Coronary artery (tissue), 2 donors: ENCODE measurements at regions not wholly inside any gene's neighbourhood (a gene's known extent, or its start where the extent isn't known, plus 50 kb on each side); places are given as distances from the start of the nearest gene placed in this dataset.

Source experiments
- DNase-seq: peaks from one replicate; pipeline ENCODE4 v3.0.0-alpha.2; 2017; ENCODE audit warnings: low spot score
- H3K27ac ChIP-seq, 2 donors: fragments of 200-600 bp; sonication (generic); one replicate each; pipeline ENCODE4 v1.5.1; 2016 to 2019
- H3K4me3 ChIP-seq: fragments of 200-600 bp; sonication (generic); 2 replicates; pipeline ENCODE4 v1.5.1; 2016; ENCODE audit warnings: mild to moderate bottlenecking, moderate library complexity
- TF ChIP-seq, protein P1 (sequence below): fragments of 200-600 bp; sonication (generic); IDR thresholded peaks from one replicate; pipeline ENCODE4 v1.5.1; 2019; ENCODE audit warnings: antibody characterized with exemption

DNA sequence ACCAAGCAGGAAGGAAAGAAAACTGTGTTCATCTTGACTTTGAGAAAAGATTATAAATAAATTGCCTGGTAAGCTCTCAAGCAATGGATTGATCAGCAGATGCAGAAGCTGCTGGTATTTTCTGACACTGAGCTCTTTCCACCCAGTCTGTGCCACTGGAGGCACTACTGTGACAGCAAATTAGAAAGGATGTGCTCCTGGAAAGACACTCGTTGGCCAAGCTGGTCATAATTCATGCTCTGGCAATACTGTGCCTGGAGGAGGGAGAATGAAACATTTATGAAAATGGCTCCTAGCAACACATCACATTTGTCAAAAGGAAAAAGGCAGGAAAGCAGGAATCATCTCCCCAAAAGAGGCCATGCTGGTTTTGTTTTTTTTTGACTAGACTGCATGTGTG is 84.2 kb downstream of the CAVIN4 start:
- no peak for DNase-seq
- Histone ChIP-seq H3K4me3 (no peak overlapping the region), H3K27ac (no peak overlapping the region)
- TF ChIP-seq, protein P1, sequence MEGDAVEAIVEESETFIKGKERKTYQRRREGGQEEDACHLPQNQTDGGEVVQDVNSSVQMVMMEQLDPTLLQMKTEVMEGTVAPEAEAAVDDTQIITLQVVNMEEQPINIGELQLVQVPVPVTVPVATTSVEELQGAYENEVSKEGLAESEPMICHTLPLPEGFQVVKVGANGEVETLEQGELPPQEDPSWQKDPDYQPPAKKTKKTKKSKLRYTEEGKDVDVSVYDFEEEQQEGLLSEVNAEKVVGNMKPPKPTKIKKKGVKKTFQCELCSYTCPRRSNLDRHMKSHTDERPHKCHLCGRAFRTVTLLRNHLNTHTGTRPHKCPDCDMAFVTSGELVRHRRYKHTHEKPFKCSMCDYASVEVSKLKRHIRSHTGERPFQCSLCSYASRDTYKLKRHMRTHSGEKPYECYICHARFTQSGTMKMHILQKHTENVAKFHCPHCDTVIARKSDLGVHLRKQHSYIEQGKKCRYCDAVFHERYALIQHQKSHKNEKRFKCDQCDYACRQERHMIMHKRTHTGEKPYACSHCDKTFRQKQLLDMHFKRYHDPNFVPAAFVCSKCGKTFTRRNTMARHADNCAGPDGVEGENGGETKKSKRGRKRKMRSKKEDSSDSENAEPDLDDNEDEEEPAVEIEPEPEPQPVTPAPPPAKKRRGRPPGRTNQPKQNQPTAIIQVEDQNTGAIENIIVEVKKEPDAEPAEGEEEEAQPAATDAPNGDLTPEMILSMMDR: no peak

DNA sequence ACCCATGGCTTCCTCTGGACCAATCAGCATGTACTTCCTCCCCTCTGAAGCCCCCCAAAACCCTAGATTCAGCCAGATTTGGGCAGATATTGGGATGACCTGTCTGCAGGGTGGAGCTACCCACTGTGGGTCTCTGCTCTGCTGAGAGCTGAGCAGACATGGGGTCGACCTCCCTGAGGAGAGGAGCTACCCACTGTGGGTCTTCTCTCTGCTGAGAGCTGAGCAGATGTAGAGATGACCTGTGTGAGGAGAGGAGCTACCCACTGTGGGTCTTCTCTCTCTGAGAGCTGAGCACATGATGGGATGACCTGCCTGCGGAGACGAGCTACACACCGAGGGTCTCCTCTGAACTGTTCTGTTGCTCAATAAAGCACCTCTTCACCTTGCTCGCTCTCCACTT is 89.6 kb downstream of the CAVIN4 start:
- Histone ChIP-seq H3K27ac (no peak overlapping the region), H3K4me3 (no peak overlapping the region)
- DNase-seq: no peak
- TF ChIP-seq, protein P1: no peak

DNA sequence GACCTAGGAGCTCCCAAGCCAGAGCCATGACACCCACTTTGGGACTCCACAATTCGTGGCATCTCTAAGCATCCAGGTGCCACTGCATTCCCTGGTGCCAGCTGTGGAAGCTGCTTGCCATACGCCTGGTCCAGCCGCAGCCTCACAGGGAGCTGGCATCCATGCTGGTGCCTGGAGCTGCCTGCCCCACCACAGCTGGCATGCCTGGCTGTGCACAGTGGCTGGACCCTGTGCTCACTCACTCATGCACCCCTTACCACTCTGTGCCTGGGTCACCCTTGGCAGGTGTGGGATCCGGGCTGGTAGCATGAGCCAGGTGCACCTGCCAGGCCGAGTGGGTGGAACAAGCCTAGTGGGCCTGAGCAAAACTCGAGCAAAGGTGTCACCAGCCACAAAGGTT is 90.1 kb downstream of the CAVIN4 start:
- H3K27ac ChIP-seq: no peak overlapping the region
- no peak for DNase-seq
- TF ChIP-seq, protein P1: no peak
- no peak overlapping the region for H3K4me3 ChIP-seq

DNA sequence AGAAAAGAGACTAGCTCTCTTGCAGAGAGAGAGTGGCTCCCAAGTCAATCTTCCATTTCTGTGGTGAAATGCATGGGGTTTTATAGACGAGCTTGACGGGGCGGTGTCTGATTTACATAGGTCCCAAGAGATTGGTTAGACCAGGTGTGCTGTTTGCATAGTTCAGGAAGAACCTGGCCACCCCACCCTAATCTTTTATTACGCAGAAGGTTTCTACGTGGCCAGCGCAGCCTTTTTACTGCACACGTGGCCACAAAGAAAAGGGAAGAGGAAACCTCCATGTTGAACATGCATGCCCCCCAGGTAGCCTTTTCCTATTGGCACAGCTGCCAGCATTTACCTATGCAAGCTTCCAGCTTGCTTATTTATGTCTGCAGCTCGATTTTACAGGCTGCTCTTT is 92.1 kb downstream of the CAVIN4 start:
- no peak overlapping the region for H3K27ac ChIP-seq
- H3K4me3 ChIP-seq: no peak overlapping the region
- TF ChIP-seq, protein P1: no peak
- no peak for DNase-seq

DNA sequence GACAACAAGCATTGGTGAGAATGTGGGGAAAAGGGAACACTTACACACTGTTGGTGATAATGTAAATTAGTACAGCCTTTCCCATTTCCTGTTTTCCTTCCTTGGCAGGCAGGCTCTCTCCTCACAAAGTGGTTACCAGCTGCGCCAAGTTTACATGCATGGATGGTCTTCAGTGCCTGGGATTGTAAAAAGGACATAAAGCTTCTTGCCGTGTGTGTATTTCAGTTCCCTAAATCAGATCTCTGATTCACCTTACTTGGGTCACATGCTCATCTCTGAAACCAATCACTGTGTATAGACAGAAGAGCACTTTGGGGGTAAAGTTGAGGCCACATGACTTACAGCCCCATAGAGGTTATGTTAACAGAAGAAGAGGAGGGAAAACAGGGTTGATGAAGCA is 92.8 kb downstream of the CAVIN4 start:
- Histone ChIP-seq H3K27ac (no peak overlapping the region), H3K4me3 (no peak overlapping the region)
- DNase-seq: no peak
- TF ChIP-seq, protein P1: no peak

DNA sequence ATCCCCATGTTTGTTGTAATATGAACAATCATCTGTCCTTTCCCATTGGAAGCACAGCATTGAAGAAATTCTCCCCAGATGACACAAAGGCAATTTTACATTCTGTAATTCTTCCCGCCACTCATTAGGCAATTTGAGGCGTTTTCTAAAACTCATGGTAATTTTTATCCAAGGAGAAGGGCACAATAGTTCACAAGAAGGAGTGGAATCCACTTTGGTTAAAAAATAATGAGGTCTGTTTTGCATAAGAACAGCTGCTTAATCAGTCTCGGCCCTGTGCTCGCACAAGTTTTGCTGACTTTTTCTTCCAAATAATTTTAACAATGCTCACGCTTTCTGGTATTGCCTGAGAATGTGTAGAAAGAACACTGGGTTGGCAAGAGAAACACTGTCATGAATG is 94.0 kb downstream of the CAVIN4 start:
- no peak overlapping the region for H3K27ac ChIP-seq
- TF ChIP-seq, protein P1: no peak
- H3K4me3 ChIP-seq: no peak overlapping the region
- DNase-seq: no peak

DNA sequence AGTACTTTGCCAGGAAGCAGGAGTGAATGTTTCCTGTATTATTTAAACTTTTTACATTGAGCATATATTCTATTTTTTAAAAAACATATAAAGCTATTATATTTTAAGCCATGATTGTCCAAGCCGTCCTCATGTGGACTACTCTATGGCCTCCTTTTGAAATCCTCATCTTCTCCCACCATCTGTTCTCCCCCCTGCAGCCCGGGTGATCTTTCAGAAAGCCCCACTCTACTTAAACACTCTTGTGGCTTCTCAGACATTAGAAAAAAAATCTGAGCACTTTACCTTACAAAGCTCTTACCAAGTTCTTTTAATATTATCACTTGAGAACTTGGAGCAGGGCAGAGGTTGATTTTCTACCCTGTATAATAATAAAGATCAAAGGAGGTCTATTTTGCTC is 95.4 kb downstream of the CAVIN4 start:
- H3K27ac ChIP-seq: no peak overlapping the region
- TF ChIP-seq, protein P1: no peak
- no peak for DNase-seq
- no peak overlapping the region for H3K4me3 ChIP-seq
